ENCODE measurements at regions not wholly inside any gene's neighbourhood (a gene's known extent, or its start where the extent isn't known, plus 50 kb on each side); places are given as distances from the start of the nearest gene placed in this dataset.

DNA sequence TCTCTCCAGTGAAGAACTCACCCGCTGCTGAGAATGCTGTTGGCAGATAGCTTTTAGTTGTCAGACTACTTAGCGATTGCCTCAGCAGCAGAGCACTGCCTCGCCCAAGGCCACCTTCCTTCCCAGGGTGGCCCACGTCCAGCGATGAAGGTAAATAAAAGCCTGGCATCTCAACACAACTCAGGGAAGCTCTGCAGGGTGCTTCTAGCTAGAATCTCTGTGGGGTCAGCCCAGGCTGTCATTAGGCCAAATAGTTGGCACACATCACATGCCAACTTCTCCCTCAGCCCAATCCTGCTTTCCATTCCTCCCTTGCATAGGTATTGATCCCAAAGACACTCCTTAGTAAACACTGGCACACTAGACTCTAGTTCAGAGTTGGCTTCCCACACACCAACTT is 368.1 kb upstream of the TMTC1 start:
- no peak for TF ChIP-seq EZH2 (IDR thresholded peaks at IDR 0.05; ENCODE audit: insufficient read depth, poor library complexity, severe bottlenecking)
- TF ChIP-seq EZH2phosphoT487 (IDR thresholded peaks at IDR 0.05; ENCODE audit: insufficient read depth, low read depth), result no peak
